SH-SY5Y (cell line): ENCODE measurements at regions not wholly inside any gene's neighbourhood (a gene's known extent, or its start where the extent isn't known, plus 50 kb on each side); places are given as distances from the start of the nearest gene placed in this dataset.

Source experiments
- GATA2 ChIP-seq: IDR thresholded peaks from 2 replicates; pipeline ENCODE4 v1.6.1; 2011; ENCODE audit warnings: mild to moderate bottlenecking, low read depth, low read length
- GATA3 ChIP-seq: IDR thresholded peaks from 2 replicates; pipeline ENCODE4 v1.6.1; 2011; ENCODE audit warnings: low read depth, mild to moderate bottlenecking, low read length, moderate library complexity

DNA sequence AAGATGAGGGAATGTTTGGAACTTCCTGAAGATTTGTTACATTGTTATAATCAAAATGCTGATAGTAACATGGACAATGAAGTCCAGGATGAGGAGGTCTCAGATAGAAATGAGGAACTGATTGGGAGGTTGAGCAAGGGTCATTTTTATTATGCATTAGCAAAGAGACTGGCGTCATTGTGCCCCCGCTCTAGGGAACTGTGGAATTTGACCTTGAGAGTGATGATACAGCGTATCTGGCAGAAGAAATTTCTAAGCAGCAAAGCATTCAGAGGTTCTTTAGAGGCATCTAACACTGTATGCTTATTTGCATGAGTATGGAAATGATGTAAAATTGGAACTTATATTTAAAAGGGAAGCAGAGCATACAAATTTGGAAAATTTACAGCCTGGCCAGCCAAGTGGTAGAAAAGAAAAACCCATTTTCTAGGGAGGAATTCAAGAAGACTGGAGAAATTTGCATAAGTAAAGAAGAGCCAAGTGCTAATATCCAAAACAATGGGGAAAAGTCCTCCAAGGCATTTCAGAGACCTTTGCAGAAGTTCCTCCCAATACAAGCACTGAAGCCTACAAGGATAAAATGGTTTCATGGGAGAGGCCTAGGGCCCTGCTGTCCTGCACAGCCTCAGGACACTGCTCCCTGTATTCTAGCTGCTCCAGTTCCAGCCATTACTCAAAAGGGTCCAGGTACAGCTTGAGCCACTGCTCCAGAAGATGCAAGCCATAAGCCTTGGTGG, 483.0 kb upstream of the NDST4 start:
- TF ChIP-seq GATA2 = no peak
- TF ChIP-seq GATA3 = no peak
